GM18873 (cell line): ENCODE measurements at regions not wholly inside any gene's neighbourhood (a gene's known extent, or its start where the extent isn't known, plus 50 kb on each side); places are given as distances from the start of the nearest gene placed in this dataset.
"Not testable (repeated sequence)": the region's sequence is repeated elsewhere in the genome, so short reads cannot be mapped to it uniquely, and the experiment has no call there.

Experiments
- ATAC-seq: cut with Tn5 transposase; IDR thresholded peaks from one replicate; pipeline ENCODE4 v1.9.1; 2021; ENCODE audit warnings: mild to moderate bottlenecking, moderate library complexity, moderate number of reproducible peaks; ENCODE audit not compliant: unreplicated experiment, low FRiP score

GRCh38 chr17:30713805-30714204 is 110.7 kb downstream of the CRLF3 start:
- ATAC-seq = not testable (repeated sequence)

- not testable (repeated sequence) for ATAC-seq
Observed at GRCh38 chr17:30712859-30713258, 111.6 kb downstream of the CRLF3 start.

DNA sequence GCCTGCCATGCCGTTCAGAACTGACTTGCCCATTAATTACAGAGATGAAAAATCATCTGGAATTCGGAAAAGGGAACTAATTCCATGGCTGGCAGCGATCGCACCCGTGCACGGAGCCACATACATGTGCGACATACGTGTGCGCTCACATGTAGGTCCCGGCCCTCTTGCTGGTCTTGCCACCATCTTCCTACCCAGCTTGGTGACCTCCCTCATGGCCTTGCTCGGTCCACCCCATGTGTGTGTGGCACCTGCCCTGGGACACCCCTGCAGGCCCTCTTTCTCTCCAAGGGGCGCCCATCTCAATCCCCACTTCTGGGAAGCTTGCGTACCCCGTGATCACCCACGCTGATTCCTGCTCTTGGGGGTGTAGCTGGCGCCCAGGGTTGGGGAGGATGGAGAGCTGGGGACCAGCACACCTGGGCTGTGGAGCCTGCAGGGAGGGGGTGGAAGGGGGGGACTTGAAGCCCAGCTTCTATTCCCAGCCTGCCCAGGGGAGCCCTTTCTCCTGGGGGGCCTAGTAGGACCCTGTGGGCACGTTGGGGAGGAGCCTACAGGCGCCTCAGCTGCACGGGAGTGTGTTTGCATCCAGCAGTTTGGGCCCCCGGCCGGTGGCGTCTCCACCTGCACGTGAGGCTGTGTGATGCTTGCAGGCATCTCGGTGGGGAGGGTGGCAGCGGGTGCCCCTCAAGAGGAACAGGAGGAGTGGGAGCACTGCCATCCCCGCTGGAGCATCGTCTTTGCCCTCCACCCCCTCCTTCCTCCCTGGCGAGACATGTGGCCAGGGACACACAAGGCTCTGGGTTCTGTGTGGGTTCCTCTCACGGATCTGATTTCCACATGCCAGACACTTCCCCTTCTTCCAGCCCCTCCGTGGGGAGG is 112.6 kb downstream of the CRLF3 start:
- ATAC-seq = not testable (repeated sequence)

DNA sequence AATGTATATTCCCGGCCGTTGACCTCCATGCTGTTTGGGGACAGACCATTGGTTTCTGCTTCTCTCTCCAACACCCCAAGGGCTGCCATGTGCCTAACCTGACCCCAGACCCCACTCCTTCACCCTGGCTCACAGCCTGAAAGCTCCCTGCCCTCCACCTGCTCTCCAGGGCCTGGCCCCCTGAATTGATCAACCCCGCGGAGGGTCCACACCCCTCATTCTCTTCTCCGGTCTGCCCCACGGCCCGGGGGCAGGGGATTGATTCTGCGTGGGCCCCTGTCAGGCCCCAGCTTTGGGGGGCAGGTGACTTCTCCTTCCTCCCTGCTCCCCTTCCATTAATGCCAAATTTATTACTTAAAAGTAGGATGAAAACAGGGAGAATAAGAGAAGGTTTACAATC is 113.3 kb downstream of the CRLF3 start:
- ATAC-seq = not testable (repeated sequence)

DNA sequence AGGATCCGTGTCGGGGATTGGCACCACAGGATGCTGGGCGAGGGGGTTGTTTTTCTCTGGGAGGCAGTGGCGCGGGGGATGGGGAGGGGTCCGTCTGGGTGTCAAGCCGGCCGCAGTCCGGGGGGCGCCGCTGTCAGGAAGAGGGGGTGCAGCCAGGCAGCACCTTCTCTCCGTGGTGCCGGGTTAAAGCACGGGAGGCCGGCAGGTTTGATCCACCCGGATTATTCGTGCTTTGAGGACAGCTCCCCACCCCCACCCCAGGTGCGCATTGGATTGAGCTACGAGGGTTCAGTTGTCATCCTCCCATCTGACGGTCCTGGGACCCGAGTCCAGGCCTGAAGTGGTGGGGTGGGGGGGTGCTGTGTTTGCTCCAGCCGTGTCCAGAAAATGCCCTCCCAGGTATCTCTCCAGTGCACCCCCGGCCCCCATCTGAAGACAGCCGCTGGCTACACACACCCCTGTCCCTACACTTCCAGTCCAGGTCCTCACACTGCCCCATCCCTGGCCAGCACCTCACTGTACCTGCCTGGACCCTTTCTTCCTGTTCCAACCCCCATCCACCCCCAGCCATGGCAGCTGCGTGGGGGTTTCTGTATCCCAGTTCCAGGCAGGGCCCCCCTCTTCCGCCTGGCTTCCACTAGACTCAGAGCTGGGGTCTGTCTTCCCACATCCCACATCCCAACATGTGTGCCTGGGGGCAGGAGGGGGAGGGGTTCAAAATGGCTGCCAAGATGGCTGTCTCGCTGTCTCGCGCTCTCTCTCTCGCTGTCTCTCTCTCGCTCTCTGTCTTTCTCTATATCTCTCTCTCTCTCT is 114.0 kb downstream of the CRLF3 start:
- not testable (repeated sequence) for ATAC-seq

GRCh38 chr17:30709561-30710275 is 114.8 kb downstream of the CRLF3 start:
- ATAC-seq = not testable (repeated sequence)

DNA sequence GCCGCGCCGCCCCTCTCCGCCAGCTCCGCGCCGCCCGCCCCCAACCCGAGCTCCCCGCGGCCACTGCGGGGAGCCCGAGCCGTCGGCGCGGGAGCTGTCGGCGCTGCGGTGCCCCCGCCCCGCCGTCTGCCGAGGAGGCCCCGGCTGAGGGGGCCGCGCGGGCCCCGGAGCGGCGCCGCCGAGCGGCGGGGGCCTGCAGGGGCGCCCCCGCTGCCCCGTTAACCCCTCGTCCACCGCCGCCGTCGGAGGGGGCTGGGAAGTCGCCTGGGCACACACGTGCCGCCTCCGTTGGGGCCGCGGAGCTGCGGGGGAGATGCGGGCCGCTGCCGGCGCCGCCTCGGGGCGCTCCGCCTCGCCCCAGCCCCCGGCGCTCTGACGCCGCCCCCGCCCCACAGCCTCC is 115.4 kb downstream of the CRLF3 start:
- ATAC-seq = not testable (repeated sequence)

DNA sequence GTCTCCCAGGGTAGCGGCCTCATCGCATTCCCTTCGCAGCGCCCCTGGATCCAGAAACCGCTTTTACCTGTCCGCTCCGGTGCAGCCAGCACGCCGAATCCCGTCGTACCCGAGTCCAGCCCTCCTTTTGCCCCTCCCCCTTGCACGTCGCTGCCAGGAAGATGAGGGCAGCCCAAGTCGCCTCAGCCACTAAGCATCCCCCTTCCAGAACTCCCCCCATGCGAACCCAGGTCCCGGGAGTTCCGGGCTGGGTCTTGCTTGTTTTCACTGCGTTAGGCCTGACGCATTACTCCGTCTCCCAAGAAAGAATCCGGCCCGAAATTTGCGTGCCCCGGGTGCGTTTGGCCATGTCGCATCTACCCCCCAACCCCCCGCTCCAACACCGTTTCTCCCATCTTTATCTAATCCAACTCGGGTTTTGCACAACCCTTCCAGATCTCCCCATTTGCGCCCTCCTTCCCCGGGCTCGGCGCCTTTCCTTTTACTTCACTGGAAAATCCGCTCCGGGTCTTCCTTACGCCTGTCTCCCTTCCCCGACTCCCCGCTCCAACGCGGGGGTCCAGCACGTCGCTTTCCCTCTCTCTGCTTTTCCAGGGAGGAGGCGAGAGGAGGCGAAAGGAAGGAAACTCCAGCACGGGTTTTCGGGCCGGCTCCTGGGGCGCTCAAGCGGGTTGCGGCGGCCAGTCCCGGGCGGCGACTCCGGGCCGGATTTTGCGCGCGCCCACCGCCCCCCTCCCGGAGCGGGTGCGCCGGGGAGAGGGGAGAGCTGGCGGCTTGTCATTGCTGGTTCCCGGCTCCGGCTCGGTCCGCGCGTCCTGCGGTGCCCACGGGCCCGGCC is 116.0 kb downstream of the CRLF3 start:
- ATAC-seq = not testable (repeated sequence)

GRCh38 chr17:30707724-30708240 is 116.7 kb downstream of the CRLF3 start:
- not testable (repeated sequence) for ATAC-seq

DNA sequence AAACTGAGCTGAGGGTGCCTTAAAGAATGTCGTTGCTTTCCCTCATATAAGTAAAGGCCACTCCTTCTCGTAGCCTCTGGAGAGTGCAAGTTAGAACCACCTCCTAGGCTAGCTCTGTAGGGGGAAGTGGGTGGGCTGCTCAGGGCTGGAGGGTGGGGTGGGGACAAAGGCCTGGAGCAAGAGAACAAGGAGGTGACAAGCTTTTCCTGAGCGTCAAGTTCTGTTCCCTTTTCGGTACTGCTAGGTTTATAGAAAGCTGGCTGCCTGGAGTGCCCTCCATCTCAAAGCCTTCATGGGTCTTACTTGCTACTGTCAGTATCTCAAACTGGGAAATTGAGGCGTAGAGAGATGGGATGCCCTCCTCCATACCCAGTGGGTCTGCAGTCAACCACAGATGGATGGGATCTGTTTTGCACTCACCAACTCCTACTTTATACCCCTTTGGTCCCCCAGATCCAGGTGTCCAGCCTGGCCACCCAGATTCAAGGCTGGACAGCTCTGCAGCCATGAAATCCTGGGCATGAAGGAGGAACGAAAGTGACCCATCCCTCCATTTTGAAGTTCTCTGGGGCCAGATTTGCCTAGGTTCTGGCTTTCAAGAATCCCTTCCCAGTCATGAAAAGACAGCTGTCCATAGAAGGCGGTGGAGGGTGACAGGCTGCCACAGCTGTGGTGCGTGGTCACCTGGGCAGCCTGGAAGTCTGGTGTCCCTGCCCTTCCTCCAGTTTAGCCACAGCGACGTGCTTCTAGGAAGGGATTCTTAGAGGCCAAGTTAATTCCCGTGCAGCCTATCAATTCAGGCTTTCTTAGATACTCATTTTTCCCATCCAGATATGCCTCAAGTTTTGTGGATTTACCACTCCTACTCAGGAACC is 117.8 kb downstream of the CRLF3 start:
- not testable (repeated sequence) for ATAC-seq

GRCh38 chr17:30706004-30706403 is 118.5 kb downstream of the CRLF3 start:
- not testable (repeated sequence) for ATAC-seq

DNA sequence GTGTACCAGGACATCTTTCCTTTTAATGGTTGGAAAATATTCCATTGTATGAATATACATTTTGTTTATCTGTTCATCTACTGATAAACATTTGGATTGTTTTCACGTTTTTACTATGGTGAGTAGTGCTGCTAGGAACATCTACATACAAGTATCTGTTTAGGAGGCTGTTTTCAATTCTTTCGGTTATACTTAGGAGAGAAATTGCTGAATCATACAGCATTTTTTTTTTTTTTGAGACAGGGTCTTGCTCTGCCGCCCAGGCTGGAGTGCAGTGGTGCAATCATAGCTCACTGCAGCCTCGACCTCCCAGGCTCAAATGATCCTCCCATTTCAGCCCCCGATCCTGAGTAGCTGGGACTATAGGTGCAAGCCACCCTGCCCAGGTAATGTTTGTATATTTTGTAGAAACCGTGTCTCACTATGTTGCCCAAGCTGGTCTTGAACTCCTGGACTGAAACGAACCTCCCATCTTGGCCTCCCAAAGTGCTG is 122.9 kb downstream of the CRLF3 start:
- no peak for ATAC-seq

DNA sequence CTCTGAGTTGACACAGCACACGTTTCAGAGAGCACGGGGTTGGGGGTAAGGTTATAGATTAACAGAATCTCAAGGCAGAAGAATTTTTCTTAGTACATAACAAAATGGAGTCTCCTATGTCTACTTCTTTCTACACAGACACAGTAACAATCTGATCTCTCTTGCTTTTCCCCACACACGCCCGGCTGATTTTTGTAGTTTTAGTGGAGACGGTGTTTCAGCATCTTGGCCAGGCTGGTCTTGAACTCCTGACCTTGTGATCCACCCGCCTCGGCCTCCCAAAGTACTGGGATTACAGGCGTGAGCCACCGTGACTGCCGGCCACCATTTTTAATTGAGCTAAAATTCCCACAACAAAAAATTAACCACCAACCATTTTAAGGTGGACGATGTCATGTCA is 123.7 kb downstream of the CRLF3 start:
- ATAC-seq = not testable (repeated sequence)

DNA sequence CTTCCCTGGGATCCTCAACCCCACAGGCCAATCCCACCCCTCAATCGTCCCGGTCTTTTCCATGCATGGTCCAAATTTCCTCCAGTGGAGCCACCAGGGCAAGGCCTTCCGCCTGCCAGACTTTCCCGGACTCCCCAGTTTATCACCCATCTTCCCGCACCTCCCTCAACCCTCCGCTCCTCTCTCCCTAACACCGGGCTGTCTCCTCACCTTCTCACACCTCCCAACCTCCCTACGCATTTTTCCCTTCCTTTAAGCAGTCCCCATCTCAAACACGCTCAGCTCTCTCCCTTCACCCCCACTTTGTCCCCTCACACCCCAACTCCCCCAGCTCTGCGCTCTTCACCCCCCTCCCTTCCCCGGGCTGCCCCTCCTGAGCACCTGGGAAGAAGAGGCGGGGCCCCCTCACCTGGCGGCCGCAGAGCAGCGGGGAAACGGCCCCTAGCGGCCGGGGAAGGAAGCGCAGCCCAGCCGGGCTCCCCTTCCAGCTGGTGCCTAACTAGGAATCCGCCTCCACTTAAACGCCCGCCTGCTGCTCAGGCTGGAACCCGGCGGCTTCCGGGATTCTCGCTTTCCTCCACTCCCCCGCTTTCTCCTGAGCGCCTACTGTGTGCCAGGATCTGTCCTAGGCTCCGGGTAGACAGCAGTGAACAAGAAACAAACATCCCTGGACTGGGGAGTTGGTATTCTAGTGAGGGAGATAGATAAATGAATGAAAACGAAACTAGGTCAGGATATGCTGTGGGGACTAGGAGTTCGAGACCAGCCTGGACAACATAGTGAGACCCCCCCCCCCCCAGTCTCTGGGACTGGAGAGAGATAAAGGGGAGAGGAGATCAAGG is 126.7 kb downstream of the CRLF3 start:
- not testable (repeated sequence) for ATAC-seq

DNA sequence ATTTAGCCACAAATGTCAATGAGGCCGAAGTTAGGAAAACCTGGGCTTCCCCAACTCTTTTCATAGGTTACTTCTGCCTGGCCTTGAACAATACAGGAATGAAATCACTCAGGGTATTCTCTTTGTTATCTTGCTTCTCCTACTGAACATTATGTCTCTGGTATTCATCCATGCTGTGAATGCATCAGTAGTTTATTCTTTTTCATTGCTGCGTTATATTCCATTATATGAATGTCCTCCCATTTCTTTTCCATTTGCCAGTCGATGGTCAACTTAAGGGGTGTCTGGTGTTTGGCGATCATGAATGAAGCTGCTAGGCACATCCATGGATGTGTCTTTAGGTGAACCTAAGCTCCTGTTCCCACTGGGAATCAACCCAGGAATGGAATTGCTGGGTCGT is 128.3 kb downstream of the CRLF3 start:
- ATAC-seq = no peak

- ATAC-seq = not testable (repeated sequence)
Observed at GRCh38 chr17:30695265-30695811, 129.2 kb downstream of the CRLF3 start.

DNA sequence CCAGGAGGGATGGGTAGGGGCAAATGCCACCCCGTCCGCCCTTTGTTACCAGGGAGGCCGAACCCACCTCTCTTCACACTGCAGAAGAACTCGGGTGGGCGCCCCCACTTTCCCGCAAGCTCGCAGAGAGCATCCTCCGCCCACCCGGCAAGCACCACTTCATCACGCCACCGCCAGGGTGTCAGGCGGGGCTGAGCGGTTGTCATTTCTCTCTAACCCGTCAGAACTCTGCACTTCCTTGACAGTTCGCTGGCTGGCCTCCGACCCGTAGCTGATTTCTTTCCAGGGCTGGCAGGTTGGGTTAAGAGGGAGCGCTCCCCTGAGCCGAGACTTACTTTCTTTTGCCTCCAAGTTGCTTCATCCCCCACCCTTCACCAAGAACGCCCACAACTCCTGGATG is 130.7 kb downstream of the CRLF3 start:
- ATAC-seq = not testable (repeated sequence)
